ENCODE measurements at regions not wholly inside any gene's neighbourhood (a gene's known extent, or its start where the extent isn't known, plus 50 kb on each side); places are given as distances from the start of the nearest gene placed in this dataset.

GRCh38 chr5:68376935-68377334 is 161.4 kb downstream of the PIK3R1 start:
- Histone ChIP-seq H3K4me1 (ENCODE audit: control insufficient read depth in 2 of 2, insufficient read depth in 2 of 2, low read length in 1 of 2) (peaks cover 0 to 2% of the 10 kb centered on the region in 2 donors), H3K4me3 (ENCODE audit: low read depth in 1 of 2, low read length in 2 of 2) (no peak overlapping the region), H3K27me3 (ENCODE audit: control insufficient read depth in 1 of 2, insufficient read depth in 2 of 2, low read length in 2 of 2) (no peaks in the 10 kb centered on the region), H3K27ac (ENCODE audit: low read depth in 2 of 2, low read length in 1 of 2) (no peak overlapping the region), H3K9me3 (ENCODE audit: control insufficient read depth in 2 of 2, insufficient read depth in 1 of 2, low read depth in 1 of 2, low read length in 1 of 2) (no peaks in the 10 kb centered on the region), H3K36me3 (ENCODE audit: control insufficient read depth in 2 of 2, insufficient read depth in 2 of 2, low read length in 1 of 2) (no peaks in the 10 kb centered on the region)
- 38 to 39% methylated on average over 6 of the region's 6 CpGs for whole genome bisulfite sequencing, 2 donors

- H3K4me1 ChIP-seq (ENCODE audit: control insufficient read depth in 2 of 2, insufficient read depth in 2 of 2, low read length in 1 of 2): peaks cover 0 to 4% of the 10 kb centered on the region in 2 donors
- H3K9me3 ChIP-seq (ENCODE audit: control insufficient read depth in 2 of 2, insufficient read depth in 1 of 2, low read depth in 1 of 2, low read length in 1 of 2): no peaks in the 10 kb centered on the region
- no peaks in the 10 kb centered on the region for H3K36me3 ChIP-seq (ENCODE audit: control insufficient read depth in 2 of 2, insufficient read depth in 2 of 2, low read length in 1 of 2)
- no peak overlapping the region for H3K4me3 ChIP-seq (ENCODE audit: low read depth in 1 of 2, low read length in 2 of 2)
- no peak overlapping the region for H3K27ac ChIP-seq (ENCODE audit: low read depth in 2 of 2, low read length in 1 of 2)
- 87 to 93% methylated on average over 4 of the region's 4 CpGs for WGBS, 2 donors
- H3K27me3 ChIP-seq (ENCODE audit: control insufficient read depth in 1 of 2, insufficient read depth in 2 of 2, low read length in 2 of 2): no peaks in the 10 kb centered on the region
Measured at GRCh38 chr5:68377733-68378132, 162.2 kb downstream of the PIK3R1 start.

GRCh38 chr5:68378204-68378820 is 162.8 kb downstream of the PIK3R1 start:
- Histone ChIP-seq H3K9me3 (ENCODE audit: control insufficient read depth in 2 of 2, insufficient read depth in 1 of 2, low read depth in 1 of 2, low read length in 1 of 2) (no peaks in the 10 kb centered on the region), H3K27me3 (ENCODE audit: control insufficient read depth in 1 of 2, insufficient read depth in 2 of 2, low read length in 2 of 2) (no peaks in the 10 kb centered on the region), H3K4me1 (ENCODE audit: control insufficient read depth in 2 of 2, insufficient read depth in 2 of 2, low read length in 1 of 2) (peaks cover 0 to 4% of the 10 kb centered on the region in 2 donors), H3K36me3 (ENCODE audit: control insufficient read depth in 2 of 2, insufficient read depth in 2 of 2, low read length in 1 of 2) (no peaks in the 10 kb centered on the region), H3K4me3 (ENCODE audit: low read depth in 1 of 2, low read length in 2 of 2) (no peak overlapping the region), H3K27ac (ENCODE audit: low read depth in 2 of 2, low read length in 1 of 2) (no peak overlapping the region)
- WGBS, 2 donors: 73 to 76% methylated on average over 3 of the region's 3 CpGs

- 43 to 50% methylated on average over 3 of the region's 3 CpGs for WGBS, 2 donors
- Histone ChIP-seq H3K9me3 (ENCODE audit: control insufficient read depth in 2 of 2, insufficient read depth in 1 of 2, low read depth in 1 of 2, low read length in 1 of 2) (no peaks in the 10 kb centered on the region), H3K36me3 (ENCODE audit: control insufficient read depth in 2 of 2, insufficient read depth in 2 of 2, low read length in 1 of 2) (no peaks in the 10 kb centered on the region), H3K27me3 (ENCODE audit: control insufficient read depth in 1 of 2, insufficient read depth in 2 of 2, low read length in 2 of 2) (no peaks in the 10 kb centered on the region), H3K4me3 (ENCODE audit: low read depth in 1 of 2, low read length in 2 of 2) (no peak overlapping the region), H3K27ac (ENCODE audit: low read depth in 2 of 2, low read length in 1 of 2) (peak overlapping the region; percentile 22 to 37), H3K4me1 (ENCODE audit: control insufficient read depth in 2 of 2, insufficient read depth in 2 of 2, low read length in 1 of 2) (peaks cover 0 to 4% of the 10 kb centered on the region in 2 donors)
Measured at GRCh38 chr5:68379275-68380036, 163.9 kb downstream of the PIK3R1 start.

GRCh38 chr5:68380078-68380477 is 164.5 kb downstream of the PIK3R1 start:
- Histone ChIP-seq H3K27me3 (ENCODE audit: control insufficient read depth in 1 of 2, insufficient read depth in 2 of 2, low read length in 2 of 2) (no peaks in the 10 kb centered on the region), H3K36me3 (ENCODE audit: control insufficient read depth in 2 of 2, insufficient read depth in 2 of 2, low read length in 1 of 2) (no peaks in the 10 kb centered on the region), H3K9me3 (ENCODE audit: control insufficient read depth in 2 of 2, insufficient read depth in 1 of 2, low read depth in 1 of 2, low read length in 1 of 2) (no peaks in the 10 kb centered on the region), H3K4me1 (ENCODE audit: control insufficient read depth in 2 of 2, insufficient read depth in 2 of 2, low read length in 1 of 2) (peaks cover 0 to 4% of the 10 kb centered on the region in 2 donors), H3K27ac (ENCODE audit: low read depth in 2 of 2, low read length in 1 of 2) (no peak overlapping the region), H3K4me3 (ENCODE audit: low read depth in 1 of 2, low read length in 2 of 2) (no peak overlapping the region)
- WGBS, 2 donors: 38 to 53% methylated on average over 2 of the region's 2 CpGs

- Histone ChIP-seq H3K27me3 (ENCODE audit: control insufficient read depth in 1 of 2, insufficient read depth in 2 of 2, low read length in 2 of 2) (no peaks in the 10 kb centered on the region), H3K27ac (ENCODE audit: low read depth in 2 of 2, low read length in 1 of 2) (no peak overlapping the region), H3K4me3 (ENCODE audit: low read depth in 1 of 2, low read length in 2 of 2) (no peak overlapping the region), H3K4me1 (ENCODE audit: control insufficient read depth in 2 of 2, insufficient read depth in 2 of 2, low read length in 1 of 2) (peaks cover 0 to 4% of the 10 kb centered on the region in 2 donors), H3K36me3 (ENCODE audit: control insufficient read depth in 2 of 2, insufficient read depth in 2 of 2, low read length in 1 of 2) (no peaks in the 10 kb centered on the region), H3K9me3 (ENCODE audit: control insufficient read depth in 2 of 2, insufficient read depth in 1 of 2, low read depth in 1 of 2, low read length in 1 of 2) (no peaks in the 10 kb centered on the region)
- WGBS, 2 donors: 82 to 84% methylated on average over 3 of the region's 3 CpGs
Measured at GRCh38 chr5:68381060-68381459, 165.5 kb downstream of the PIK3R1 start.

- Histone ChIP-seq H3K27me3 (ENCODE audit: control insufficient read depth in 1 of 2, insufficient read depth in 2 of 2, low read length in 2 of 2) (no peaks in the 10 kb centered on the region), H3K4me3 (ENCODE audit: low read depth in 1 of 2, low read length in 2 of 2) (no peak overlapping the region), H3K9me3 (ENCODE audit: control insufficient read depth in 2 of 2, insufficient read depth in 1 of 2, low read depth in 1 of 2, low read length in 1 of 2) (no peaks in the 10 kb centered on the region), H3K27ac (ENCODE audit: low read depth in 2 of 2, low read length in 1 of 2) (no peak overlapping the region), H3K36me3 (ENCODE audit: control insufficient read depth in 2 of 2, insufficient read depth in 2 of 2, low read length in 1 of 2) (no peaks in the 10 kb centered on the region), H3K4me1 (ENCODE audit: control insufficient read depth in 2 of 2, insufficient read depth in 2 of 2, low read length in 1 of 2) (peaks cover 0 to 4% of the 10 kb centered on the region in 2 donors)
- 69 to 73% methylated on average over 3 of the region's 3 CpGs for WGBS, 2 donors
Measured at GRCh38 chr5:68381909-68382308, 166.4 kb downstream of the PIK3R1 start.

GRCh38 chr5:68382640-68383039 is 167.1 kb downstream of the PIK3R1 start:
- H3K36me3 ChIP-seq (ENCODE audit: control insufficient read depth in 2 of 2, insufficient read depth in 2 of 2, low read length in 1 of 2): no peaks in the 10 kb centered on the region
- H3K4me3 ChIP-seq (ENCODE audit: low read depth in 1 of 2, low read length in 2 of 2): no peak overlapping the region
- no peaks in the 10 kb centered on the region for H3K27me3 ChIP-seq (ENCODE audit: control insufficient read depth in 1 of 2, insufficient read depth in 2 of 2, low read length in 2 of 2)
- H3K9me3 ChIP-seq (ENCODE audit: control insufficient read depth in 2 of 2, insufficient read depth in 1 of 2, low read depth in 1 of 2, low read length in 1 of 2): no peaks in the 10 kb centered on the region
- H3K4me1 ChIP-seq (ENCODE audit: control insufficient read depth in 2 of 2, insufficient read depth in 2 of 2, low read length in 1 of 2): peaks cover 0 to 4% of the 10 kb centered on the region in 2 donors
- no peak overlapping the region for H3K27ac ChIP-seq (ENCODE audit: low read depth in 2 of 2, low read length in 1 of 2)

GRCh38 chr5:68383888-68384310 is 168.3 kb downstream of the PIK3R1 start:
- Histone ChIP-seq H3K4me1 (ENCODE audit: control insufficient read depth in 2 of 2, insufficient read depth in 2 of 2, low read length in 1 of 2) (peaks cover 0 to 4% of the 10 kb centered on the region in 2 donors), H3K27ac (ENCODE audit: low read depth in 2 of 2, low read length in 1 of 2) (no peak overlapping the region), H3K36me3 (ENCODE audit: control insufficient read depth in 2 of 2, insufficient read depth in 2 of 2, low read length in 1 of 2) (no peaks in the 10 kb centered on the region), H3K27me3 (ENCODE audit: control insufficient read depth in 1 of 2, insufficient read depth in 2 of 2, low read length in 2 of 2) (no peaks in the 10 kb centered on the region), H3K9me3 (ENCODE audit: control insufficient read depth in 2 of 2, insufficient read depth in 1 of 2, low read depth in 1 of 2, low read length in 1 of 2) (no peaks in the 10 kb centered on the region), H3K4me3 (ENCODE audit: low read depth in 1 of 2, low read length in 2 of 2) (no peak overlapping the region)
- 54 to 58% methylated on average over 2 of the region's 2 CpGs for WGBS, 2 donors

Measured in esophagus (tissue), 2 donors.